MM.1S (cell line): ENCODE measurements at regions not wholly inside any gene's neighbourhood (a gene's known extent, or its start where the extent isn't known, plus 50 kb on each side); places are given as distances from the start of the nearest gene placed in this dataset.

Source experiments
- EZH2 ChIP-seq: fragments of 300-600 bp; sonication (generic); optimal IDR thresholded peaks from 2 replicates; pipeline ENCODE3; 2017; ENCODE audit warnings: low read depth, mild to moderate bottlenecking, antibody characterized with exemption, low read length, mixed read lengths
- TF ChIP-seq, protein P1 (sequence below): fragments of 300-600 bp; sonication (generic); IDR thresholded peaks from 2 replicates; pipeline ENCODE4 v1.5.1; 2016; ENCODE audit warnings: antibody characterized with exemption, low read length, mixed read lengths

DNA sequence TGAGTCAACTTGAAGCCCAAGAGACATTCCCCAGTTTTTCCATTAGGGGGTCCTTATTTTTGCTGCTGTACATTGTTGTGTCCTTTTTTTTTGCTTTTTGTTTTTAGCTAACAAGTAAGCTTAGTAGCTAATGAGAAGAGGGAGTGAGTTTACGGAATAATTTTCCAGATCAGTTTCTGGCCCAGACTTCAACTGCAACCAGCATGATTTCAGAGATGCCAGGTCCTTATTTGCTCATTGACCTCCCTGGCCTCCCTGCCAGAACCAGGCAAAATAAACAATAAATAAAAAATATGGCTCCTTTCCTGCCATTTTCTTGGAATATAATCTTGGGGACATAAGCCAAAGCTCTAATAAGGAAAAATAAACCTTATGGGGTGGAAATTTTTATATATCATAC is 185.9 kb downstream of the FAT3 start:
- TF ChIP-seq, protein P1, sequence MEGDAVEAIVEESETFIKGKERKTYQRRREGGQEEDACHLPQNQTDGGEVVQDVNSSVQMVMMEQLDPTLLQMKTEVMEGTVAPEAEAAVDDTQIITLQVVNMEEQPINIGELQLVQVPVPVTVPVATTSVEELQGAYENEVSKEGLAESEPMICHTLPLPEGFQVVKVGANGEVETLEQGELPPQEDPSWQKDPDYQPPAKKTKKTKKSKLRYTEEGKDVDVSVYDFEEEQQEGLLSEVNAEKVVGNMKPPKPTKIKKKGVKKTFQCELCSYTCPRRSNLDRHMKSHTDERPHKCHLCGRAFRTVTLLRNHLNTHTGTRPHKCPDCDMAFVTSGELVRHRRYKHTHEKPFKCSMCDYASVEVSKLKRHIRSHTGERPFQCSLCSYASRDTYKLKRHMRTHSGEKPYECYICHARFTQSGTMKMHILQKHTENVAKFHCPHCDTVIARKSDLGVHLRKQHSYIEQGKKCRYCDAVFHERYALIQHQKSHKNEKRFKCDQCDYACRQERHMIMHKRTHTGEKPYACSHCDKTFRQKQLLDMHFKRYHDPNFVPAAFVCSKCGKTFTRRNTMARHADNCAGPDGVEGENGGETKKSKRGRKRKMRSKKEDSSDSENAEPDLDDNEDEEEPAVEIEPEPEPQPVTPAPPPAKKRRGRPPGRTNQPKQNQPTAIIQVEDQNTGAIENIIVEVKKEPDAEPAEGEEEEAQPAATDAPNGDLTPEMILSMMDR, result no peak
- TF ChIP-seq EZH2, result no peak
